ENCODE measurements at regions not wholly inside any gene's neighbourhood (a gene's known extent, or its start where the extent isn't known, plus 50 kb on each side); places are given as distances from the start of the nearest gene placed in this dataset.

DNA sequence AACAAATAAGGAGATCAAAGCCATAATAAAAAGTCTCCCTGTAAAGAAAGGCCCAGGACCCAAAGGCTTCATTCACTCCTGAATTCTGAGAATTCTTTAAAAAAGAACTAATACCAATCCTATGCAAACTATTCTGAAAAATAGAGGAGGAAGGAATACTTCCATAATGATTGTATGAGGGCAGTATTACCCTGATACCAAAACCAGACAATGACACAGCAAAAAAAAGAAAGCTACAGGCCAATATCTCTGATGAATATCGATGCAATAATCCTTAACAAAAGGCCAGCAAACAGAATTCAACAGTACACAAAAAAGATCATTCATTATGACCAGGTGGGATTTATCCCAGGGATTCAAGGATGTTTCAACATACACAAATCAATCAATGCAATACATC, 457.8 kb upstream of the FBXO33 start:
- ChIA-PET CTCF (no interaction called here), POLR2A (no interaction called here)

GRCh38 chr14:39884091-39884490, 451.9 kb upstream of the FBXO33 start:
- intact Hi-C loops (cut with micrococcal nuclease; ENCODE audit: unreplicated experiment): no loop called here
- ChIA-PET POLR2A (no interaction called here), CTCF (no interaction called here)
- TF ChIP-seq POLR2AphosphoS5 (IDR thresholded peaks at IDR 0.05; ENCODE audit: low read depth, low read length) (no peak), REST (IDR thresholded peaks at IDR 0.05; ENCODE audit: insufficient read depth in 1 of 2, low read depth in 2 of 2, low read length in 1 of 2) (no peak), SIN3A (IDR thresholded peaks at IDR 0.05; ENCODE audit: borderline replicate concordance, insufficient read depth, low read depth, low read length) (no peak), TCF7L2 (IDR thresholded peaks at IDR 0.05; ENCODE audit: low read depth, low read length) (no peak), CTCF (IDR thresholded peaks at IDR 0.05) (no peak)
- no peak for ATAC-seq
- no peaks in the 10 kb centered on the region for H3K27me3 ChIP-seq (ENCODE audit: control insufficient read depth, insufficient read depth, low read length)
- H3K9me3 ChIP-seq (ENCODE audit: control insufficient read depth, insufficient read depth, low read depth, low read length): no peaks in the 10 kb centered on the region
- H3K36me3 ChIP-seq (ENCODE audit: control insufficient read depth, insufficient read depth, low read length): no peaks in the 10 kb centered on the region
- no peaks in the 10 kb centered on the region for H3K4me1 ChIP-seq (ENCODE audit: control insufficient read depth, insufficient read depth, low read length)
- no peak overlapping the region for H3K4me3 ChIP-seq (ENCODE audit: low read depth in 2 of 2, low read length in 2 of 2)
- no peak for DNase-seq (ENCODE audit: low read depth, low spot score)
- no peak overlapping the region for H3K27ac ChIP-seq (ENCODE audit: low read length)
- in situ Hi-C loops (cut with HindIII; ENCODE audit: low pct_unique_long_range_greater_than_20kb, low sequenced_read_pairs): no loop called here
- BruUV-seq (replicated peaks): no TSS peak

More for the DNA sequence above, 457.8 kb upstream of the FBXO33 start:
- TF ChIP-seq REST (IDR thresholded peaks at IDR 0.05; ENCODE audit: insufficient read depth in 1 of 2, low read depth in 2 of 2, low read length in 1 of 2) (no peak), CTCF (IDR thresholded peaks at IDR 0.05) (no peak), TCF7L2 (IDR thresholded peaks at IDR 0.05; ENCODE audit: low read depth, low read length) (no peak), SIN3A (IDR thresholded peaks at IDR 0.05; ENCODE audit: borderline replicate concordance, insufficient read depth, low read depth, low read length) (no peak), POLR2AphosphoS5 (IDR thresholded peaks at IDR 0.05; ENCODE audit: low read depth, low read length) (no peak)
- Histone ChIP-seq H3K36me3 (ENCODE audit: control insufficient read depth, insufficient read depth, low read length) (no peaks in the 10 kb centered on the region), H3K9me3 (ENCODE audit: control insufficient read depth, insufficient read depth, low read depth, low read length) (no peaks in the 10 kb centered on the region), H3K27me3 (ENCODE audit: control insufficient read depth, insufficient read depth, low read length) (no peaks in the 10 kb centered on the region), H3K4me3 (ENCODE audit: low read depth in 2 of 2, low read length in 2 of 2) (no peak overlapping the region), H3K4me1 (ENCODE audit: control insufficient read depth, insufficient read depth, low read length) (no peaks in the 10 kb centered on the region), H3K27ac (ENCODE audit: low read length) (no peak overlapping the region)
- in situ Hi-C loops (cut with HindIII; ENCODE audit: low pct_unique_long_range_greater_than_20kb, low sequenced_read_pairs) (no loop called here), intact Hi-C loops (cut with micrococcal nuclease; ENCODE audit: unreplicated experiment) (no loop called here)
- DNase-seq (ENCODE audit: low read depth, low spot score) (no peak), ATAC-seq (no peak)
- no TSS peak for BruUV-seq (replicated peaks)

All from Panc1 (cell line).